ENCODE measurements at regions not wholly inside any gene's neighbourhood (a gene's known extent, or its start where the extent isn't known, plus 50 kb on each side); places are given as distances from the start of the nearest gene placed in this dataset.

DNA sequence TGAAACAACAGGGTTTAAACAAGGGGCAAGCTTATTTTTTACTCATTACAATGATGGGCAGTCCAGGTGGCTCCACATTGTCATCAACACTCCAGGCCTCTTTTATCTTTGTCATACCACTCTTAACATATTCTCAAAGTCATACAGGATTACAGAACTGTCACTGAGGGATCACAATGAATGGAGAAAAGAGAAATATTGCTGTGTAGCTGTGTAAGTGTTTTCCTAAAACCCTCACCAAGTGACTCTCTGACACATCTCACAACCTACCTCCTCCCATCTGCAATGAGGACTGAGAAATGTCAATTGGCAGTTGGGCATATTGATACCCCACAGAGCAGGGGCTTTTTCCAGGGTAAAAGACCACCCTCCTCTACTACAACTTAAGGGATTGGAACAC, 562.1 kb downstream of the TBC1D4 start:
- TF ChIP-seq SRF (IDR thresholded peaks at IDR 0.05; ENCODE audit: low read depth in 2 of 2, low read length in 2 of 2), result no peak
- TF ChIP-seq, protein P1, sequence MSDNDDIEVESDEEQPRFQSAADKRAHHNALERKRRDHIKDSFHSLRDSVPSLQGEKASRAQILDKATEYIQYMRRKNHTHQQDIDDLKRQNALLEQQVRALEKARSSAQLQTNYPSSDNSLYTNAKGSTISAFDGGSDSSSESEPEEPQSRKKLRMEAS (IDR thresholded peaks at IDR 0.05; ENCODE audit: low read depth, low read length), result no peak
- no peak for TF ChIP-seq JUNB (IDR thresholded peaks at IDR 0.05)
- no peak for TF ChIP-seq YY1 (IDR thresholded peaks at IDR 0.05; ENCODE audit: low read depth, low read length)
- no peak for TF ChIP-seq GABPA (IDR thresholded peaks at IDR 0.05; ENCODE audit: low read depth)
- TF ChIP-seq SUZ12 (IDR thresholded peaks at IDR 0.05; ENCODE audit: unreplicated experiment), result no peak
- TF ChIP-seq, protein P2, sequence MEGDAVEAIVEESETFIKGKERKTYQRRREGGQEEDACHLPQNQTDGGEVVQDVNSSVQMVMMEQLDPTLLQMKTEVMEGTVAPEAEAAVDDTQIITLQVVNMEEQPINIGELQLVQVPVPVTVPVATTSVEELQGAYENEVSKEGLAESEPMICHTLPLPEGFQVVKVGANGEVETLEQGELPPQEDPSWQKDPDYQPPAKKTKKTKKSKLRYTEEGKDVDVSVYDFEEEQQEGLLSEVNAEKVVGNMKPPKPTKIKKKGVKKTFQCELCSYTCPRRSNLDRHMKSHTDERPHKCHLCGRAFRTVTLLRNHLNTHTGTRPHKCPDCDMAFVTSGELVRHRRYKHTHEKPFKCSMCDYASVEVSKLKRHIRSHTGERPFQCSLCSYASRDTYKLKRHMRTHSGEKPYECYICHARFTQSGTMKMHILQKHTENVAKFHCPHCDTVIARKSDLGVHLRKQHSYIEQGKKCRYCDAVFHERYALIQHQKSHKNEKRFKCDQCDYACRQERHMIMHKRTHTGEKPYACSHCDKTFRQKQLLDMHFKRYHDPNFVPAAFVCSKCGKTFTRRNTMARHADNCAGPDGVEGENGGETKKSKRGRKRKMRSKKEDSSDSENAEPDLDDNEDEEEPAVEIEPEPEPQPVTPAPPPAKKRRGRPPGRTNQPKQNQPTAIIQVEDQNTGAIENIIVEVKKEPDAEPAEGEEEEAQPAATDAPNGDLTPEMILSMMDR (IDR thresholded peaks at IDR 0.05 in 2 of 3, conservative IDR thresholded peaks at IDR 0.05 in 1 of 3; ENCODE audit: control insufficient read depth in 2 of 3, extremely low read depth in 1 of 3, insufficient read depth in 1 of 3, low read depth in 3 of 3, low read length in 3 of 3), result no peak
- TF ChIP-seq CHD2 (IDR thresholded peaks at IDR 0.05; ENCODE audit: borderline replicate concordance, low read depth, low read length), result no peak
- no peak for TF ChIP-seq PAX5 (IDR thresholded peaks at IDR 0.05; ENCODE audit: borderline replicate concordance, low read depth, low read length)
- TF ChIP-seq, protein P3, sequence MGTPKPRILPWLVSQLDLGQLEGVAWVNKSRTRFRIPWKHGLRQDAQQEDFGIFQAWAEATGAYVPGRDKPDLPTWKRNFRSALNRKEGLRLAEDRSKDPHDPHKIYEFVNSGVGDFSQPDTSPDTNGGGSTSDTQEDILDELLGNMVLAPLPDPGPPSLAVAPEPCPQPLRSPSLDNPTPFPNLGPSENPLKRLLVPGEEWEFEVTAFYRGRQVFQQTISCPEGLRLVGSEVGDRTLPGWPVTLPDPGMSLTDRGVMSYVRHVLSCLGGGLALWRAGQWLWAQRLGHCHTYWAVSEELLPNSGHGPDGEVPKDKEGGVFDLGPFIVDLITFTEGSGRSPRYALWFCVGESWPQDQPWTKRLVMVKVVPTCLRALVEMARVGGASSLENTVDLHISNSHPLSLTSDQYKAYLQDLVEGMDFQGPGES (IDR thresholded peaks at IDR 0.05), result no peak
